ENCODE measurements at regions not wholly inside any gene's neighbourhood (a gene's known extent, or its start where the extent isn't known, plus 50 kb on each side); places are given as distances from the start of the nearest gene placed in this dataset.
"Not testable (repeated sequence)": the region's sequence is repeated elsewhere in the genome, so short reads cannot be mapped to it uniquely, and the experiment has no call there.

GRCh38 chr2:132220589-132220988 lies 58.8 kb upstream of the ANKRD30BL start:
- not testable (repeated sequence) for DNase-seq

- not testable (repeated sequence) for DNase-seq
Observed at GRCh38 chr2:132221886-132222285, 60.1 kb upstream of the ANKRD30BL start.

GRCh38 chr2:132252191-132252893 lies 90.6 kb upstream of the ANKRD30BL start:
- no peak for DNase-seq

- DNase-seq: no peak
Observed at GRCh38 chr2:132252894-132253264, 91.1 kb upstream of the ANKRD30BL start.

GRCh38 chr2:132253496-132254305 lies 91.9 kb upstream of the ANKRD30BL start:
- DNase-seq: no peak

GRCh38 chr2:132254306-132254919 lies 92.7 kb upstream of the ANKRD30BL start:
- DNase-seq: not testable (repeated sequence)

GRCh38 chr2:132255714-132256113 lies 94.0 kb upstream of the ANKRD30BL start:
- no peak for DNase-seq

- DNase-seq: no peak
Observed at GRCh38 chr2:132256251-132256902, 94.6 kb upstream of the ANKRD30BL start.

- not testable (repeated sequence) for DNase-seq
Observed at GRCh38 chr2:132256903-132257300, 95.2 kb upstream of the ANKRD30BL start.

GRCh38 chr2:132257301-132258171 lies 95.8 kb upstream of the ANKRD30BL start:
- DNase-seq: not testable (repeated sequence)

- DNase-seq: not testable (repeated sequence)
Observed at GRCh38 chr2:132259276-132259675, 97.5 kb upstream of the ANKRD30BL start.

GRCh38 chr2:132265595-132265994 lies 103.8 kb upstream of the ANKRD30BL start:
- DNase-seq: not testable (repeated sequence)

GRCh38 chr2:132267105-132267497 lies 105.3 kb upstream of the ANKRD30BL start:
- no peak for DNase-seq

GRCh38 chr2:132267498-132268283 lies 105.9 kb upstream of the ANKRD30BL start:
- peak; percentile 15 for DNase-seq

GRCh38 chr2:132268284-132268976 lies 106.7 kb upstream of the ANKRD30BL start:
- peak; percentile 60 for DNase-seq

GRCh38 chr2:132268977-132269523 lies 107.3 kb upstream of the ANKRD30BL start:
- no peak for DNase-seq

- no peak for DNase-seq
Observed at GRCh38 chr2:132270255-132270654, 108.5 kb upstream of the ANKRD30BL start.

GRCh38 chr2:132270981-132271546 lies 109.3 kb upstream of the ANKRD30BL start:
- DNase-seq: no peak

- not testable (repeated sequence) for DNase-seq
Observed at GRCh38 chr2:132271794-132272193, 110.0 kb upstream of the ANKRD30BL start.

GRCh38 chr2:132272713-132273112 lies 111.0 kb upstream of the ANKRD30BL start:
- no peak for DNase-seq
